Left kidney (tissue), 1 donor: ENCODE measurements at regions not wholly inside any gene's neighbourhood (a gene's known extent, or its start where the extent isn't known, plus 50 kb on each side); places are given as distances from the start of the nearest gene placed in this dataset.

Experiments used
- DNase-seq: peaks from one replicate; pipeline ENCODE4 v3.0.0-alpha.2; 2013

DNA sequence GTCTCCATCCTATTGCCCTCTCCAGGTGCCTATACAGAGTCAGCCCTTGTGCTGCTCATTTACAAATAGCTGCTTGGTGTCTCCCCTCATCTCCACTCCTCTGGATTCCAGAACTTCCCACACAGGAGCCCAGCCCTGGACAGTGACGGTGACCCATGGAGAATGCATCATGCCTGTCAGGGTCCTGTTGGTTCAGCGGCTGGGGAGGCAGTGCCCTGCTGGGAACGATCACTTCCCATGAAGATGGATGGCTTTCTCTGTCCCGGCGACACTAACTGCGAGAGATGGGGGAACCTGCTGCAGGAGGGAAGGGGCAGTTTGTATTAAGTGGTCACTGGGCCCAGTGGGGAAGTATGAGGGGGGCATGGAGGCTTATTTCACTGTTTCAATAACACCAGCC lies 395.0 kb upstream of the TBX3 start:
- DNase-seq, result peak; percentile 32

- DNase-seq, result no peak
Measured at GRCh38 chr12:115078334-115078733, 394.4 kb upstream of the TBX3 start.

DNA sequence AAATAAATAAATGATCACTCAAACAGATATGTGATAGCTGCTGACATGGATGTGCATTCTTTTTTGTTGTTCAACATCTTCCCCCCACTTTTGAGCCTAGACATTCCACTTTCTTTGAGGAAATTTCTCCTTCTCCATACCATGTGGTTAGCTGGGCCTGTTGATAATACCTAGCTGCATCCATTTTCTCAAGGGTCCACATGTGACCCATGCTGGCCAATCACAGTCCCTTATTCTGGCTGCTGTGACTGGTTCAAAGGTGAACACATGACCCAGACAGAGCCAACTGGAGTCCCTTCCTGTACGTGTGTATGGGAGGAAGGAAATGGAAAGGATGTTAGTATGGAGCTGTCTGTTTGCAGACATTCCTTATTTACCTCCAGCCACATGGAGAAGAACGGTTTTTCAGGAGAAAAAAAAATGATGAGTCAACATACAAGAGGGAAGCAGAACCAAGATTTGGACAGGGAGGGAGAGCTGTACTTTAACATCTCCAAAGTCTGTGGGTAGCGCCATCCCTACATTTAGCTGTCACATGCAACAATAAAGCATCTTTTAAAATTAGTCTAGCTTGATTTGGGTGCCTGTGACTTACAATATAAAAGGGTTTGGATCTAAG lies 391.7 kb upstream of the TBX3 start:
- DNase-seq, result no peak

GRCh38 chr12:115074617-115075016 lies 390.6 kb upstream of the TBX3 start:
- DNase-seq, result no peak

GRCh38 chr12:115072712-115073111 lies 388.7 kb upstream of the TBX3 start:
- DNase-seq, result no peak

GRCh38 chr12:115070313-115070712 lies 386.3 kb upstream of the TBX3 start:
- DNase-seq, result no peak

DNA sequence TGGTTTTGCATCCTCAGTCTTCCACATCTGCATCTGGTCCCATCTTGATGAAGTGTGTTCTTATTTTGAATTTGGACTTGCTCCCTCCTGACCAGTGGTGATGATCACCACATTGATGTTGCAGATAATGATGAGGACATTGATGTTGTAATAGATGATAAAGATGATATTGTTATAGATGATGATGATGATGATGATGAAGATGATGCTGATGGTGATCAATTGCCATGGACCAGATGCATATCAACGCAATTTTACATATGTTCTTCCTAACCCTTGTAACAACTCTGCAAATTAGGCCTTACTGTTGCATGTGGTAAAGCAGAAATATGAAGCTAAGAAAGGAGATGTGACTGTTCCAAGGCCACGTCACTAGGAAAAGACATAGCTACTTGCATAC lies 380.3 kb upstream of the TBX3 start:
- no peak for DNase-seq

DNA sequence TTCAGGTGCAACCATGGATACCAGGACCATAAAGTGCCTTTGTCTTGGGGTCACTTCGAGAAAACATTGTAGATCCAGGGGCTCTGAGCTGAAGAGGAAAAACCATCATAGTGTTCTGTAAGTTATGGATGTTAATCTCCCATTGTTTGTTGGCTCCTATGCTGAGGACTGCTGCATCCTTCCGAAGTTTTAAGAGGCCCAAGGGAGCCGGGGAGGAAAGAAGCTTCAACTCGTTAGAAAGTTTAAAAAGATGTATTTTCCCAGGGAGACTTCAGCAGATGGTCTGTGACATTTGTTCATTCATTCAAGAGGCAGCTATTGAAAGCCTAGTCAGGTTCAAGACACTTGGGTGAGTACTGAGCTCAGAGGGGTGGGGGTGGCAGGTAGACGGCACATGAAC lies 378.8 kb upstream of the TBX3 start:
- DNase-seq, result no peak

DNA sequence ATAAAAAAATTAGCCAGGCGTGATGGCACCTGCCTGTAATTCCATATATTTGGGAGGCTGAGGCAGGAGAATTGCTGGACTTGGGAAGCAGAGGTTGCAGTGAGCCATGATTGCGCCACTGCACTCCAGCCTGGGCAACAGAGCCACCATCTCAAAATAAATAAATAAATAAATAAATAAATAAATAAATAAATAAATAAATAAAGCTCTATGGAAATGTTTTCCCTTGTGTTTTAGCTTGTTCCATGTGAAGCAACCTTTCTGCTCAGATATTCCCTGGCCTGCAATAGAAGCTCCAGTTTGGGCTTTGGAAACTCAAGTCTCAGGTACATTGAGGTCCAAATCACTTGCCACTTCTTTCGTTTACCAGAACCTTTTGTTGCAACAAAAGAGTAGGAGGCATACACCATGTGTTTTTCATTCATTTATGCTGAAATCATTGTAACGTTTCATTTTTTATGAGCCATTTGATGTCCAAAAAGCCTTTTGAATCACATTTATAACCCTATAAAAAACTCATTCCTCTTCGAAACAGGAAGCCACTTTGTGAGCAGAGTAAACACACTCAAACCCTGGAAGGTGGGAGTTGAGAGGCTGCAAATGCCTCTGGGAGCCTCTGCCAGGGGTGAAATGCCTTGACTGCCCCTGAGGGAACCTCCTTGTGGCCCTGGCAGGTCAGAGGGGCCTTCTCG lies 376.6 kb upstream of the TBX3 start:
- DNase-seq, result no peak

GRCh38 chr12:115057445-115057844 lies 373.5 kb upstream of the TBX3 start:
- no peak for DNase-seq

DNA sequence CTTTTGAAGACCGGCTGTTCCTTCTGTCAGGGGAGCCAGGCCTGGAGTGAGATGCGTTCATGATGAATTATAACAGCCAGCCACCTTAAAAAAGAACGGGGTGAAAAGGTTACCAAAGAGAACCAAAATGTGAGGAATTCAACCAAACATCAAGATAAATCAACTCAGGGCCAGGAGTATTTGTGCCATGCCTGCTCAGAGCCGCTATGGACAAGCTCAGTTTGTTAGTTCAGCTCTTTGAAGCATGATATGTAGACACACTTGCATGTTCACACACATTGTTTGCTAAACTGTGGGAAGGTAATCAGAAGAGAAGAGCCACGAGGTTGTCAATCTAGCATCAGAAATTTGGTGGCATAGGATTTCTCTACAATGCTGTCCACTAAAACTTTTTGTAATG lies 367.4 kb upstream of the TBX3 start:
- no peak for DNase-seq

DNA sequence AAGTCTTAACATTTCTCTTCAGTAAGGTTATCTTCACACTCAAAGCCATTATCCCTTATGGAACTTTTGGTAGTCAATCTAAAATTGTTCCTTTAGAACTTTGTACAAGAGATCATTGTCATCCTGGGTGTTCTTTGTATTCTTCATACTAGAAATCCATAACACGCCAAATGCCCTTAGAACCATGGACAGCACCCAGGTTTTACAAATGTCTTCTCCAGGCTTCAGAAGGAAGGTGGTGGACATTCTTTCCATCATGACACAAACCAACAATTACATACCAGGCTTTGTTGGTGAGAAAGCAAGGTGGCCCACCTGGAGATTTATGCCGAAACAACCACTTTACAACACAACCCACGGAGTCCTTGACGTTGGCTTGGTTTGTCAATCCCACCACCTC lies 365.6 kb upstream of the TBX3 start:
- DNase-seq, result no peak

- no peak for DNase-seq
Measured at GRCh38 chr12:115046805-115047204, 362.8 kb upstream of the TBX3 start.

DNA sequence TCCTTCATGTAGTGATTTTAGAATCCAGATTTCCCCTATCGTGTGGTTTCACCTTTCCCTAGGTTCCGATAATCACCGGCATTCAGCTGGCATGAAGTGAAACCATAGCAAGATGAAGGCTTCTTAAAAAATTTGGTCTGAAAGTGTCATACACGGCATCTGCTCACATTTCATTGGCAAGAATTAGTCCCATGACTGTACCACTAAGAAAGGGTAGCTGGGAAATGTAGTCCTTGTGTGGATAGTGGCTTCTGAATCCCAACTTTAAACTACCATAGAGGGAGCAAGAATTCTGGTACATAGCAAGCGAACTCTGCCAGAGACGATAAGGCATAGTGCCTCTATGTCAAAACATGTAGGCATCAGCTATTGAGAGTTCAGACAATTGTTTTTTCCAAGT lies 360.1 kb upstream of the TBX3 start:
- no peak for DNase-seq

GRCh38 chr12:115043079-115043478 lies 359.1 kb upstream of the TBX3 start:
- DNase-seq, result no peak

GRCh38 chr12:115042341-115042740 lies 358.4 kb upstream of the TBX3 start:
- no peak for DNase-seq

- DNase-seq, result no peak
Measured at GRCh38 chr12:115037830-115038229, 353.9 kb upstream of the TBX3 start.

- no peak for DNase-seq
Measured at GRCh38 chr12:115035535-115036107, 351.6 kb upstream of the TBX3 start.

DNA sequence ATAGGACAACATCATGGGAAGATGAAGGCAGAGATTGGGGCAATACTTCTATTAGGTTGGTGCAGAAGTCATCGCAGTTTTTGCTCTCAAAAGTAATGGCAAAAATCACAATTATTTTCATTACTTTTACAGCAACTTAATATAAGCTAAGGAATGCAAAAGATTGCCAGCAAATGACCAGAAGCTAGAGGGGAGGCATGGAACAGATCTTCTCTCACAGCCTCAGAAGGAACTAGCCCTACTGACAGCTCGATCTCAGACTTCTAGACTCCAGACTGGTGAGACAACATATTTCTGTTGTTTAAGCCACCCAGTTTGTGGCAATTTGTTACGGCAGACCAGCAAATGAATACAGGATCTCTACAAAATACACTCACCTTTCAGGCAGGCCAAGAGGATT lies 348.5 kb upstream of the TBX3 start:
- DNase-seq, result no peak

DNA sequence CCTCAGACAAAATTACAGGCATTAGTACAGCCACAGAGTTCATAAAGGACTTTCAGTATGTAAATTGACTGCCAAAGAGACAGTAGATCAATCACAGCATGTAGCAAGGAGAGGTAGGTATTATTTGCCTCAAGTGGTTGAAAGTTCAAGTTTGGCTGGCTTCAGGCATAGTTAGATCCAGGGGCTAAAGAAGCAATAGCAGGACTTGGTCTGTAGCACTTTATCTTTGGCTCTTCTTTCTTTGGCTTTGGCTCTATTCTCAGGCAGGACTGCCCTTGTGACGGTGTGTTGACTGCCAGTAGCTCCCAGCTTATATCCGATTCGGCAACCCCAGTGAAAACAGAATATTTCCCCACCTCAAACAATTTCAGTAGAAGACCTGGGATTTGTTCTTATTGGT lies 346.0 kb upstream of the TBX3 start:
- DNase-seq, result no peak

- DNase-seq, result no peak
Measured at GRCh38 chr12:115024531-115024930, 340.6 kb upstream of the TBX3 start.

DNA sequence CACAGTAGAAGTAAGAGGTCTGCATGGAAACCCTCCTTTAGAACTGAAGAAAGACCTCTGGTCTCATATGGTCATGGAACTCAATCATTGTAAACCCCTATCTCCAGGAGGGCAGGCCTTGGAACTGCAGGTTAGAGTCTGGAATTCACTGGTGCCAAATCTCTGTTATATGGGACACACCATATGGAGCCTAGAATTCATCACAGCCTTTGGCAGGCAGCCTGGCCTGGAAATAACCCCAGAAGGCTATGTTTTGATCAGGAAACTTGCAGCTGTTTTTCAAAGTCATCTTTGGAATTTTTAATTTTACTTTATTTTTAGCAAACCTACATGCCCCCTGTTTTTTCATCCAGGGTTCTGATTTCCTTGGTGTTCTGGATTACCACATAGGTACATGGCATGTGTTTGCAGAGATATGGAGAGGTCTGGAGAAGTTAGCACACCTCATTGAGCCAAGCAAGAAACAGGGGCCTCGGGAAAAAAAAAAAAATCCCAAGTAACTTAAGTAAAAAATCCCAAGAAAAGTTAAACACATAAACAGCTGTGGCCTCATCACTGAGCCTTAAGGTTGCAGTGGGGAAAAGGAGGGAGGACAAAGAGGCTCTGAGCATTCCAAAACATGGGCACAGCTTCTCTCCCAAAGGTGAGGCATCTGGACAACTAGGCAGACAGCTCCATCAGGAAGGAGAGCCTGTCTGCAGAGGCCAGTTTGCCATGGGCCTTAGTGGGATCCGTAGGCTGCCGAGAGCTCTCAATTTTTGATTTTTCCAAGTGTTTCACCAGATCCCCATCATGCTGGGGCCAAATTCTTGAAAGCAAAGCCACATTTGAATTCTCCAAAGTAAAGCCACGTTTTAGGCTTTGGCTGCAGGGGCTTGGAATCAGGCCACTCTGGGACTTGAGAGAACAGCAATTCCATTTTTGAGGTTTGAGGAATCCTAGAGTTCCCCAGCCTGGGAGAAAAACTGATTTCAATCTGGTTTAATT lies 339.6 kb upstream of the TBX3 start:
- peak; percentile 45 for DNase-seq

GRCh38 chr12:115020091-115020490 lies 336.1 kb upstream of the TBX3 start:
- no peak for DNase-seq
